HepG2 (cell line): ENCODE measurements at regions not wholly inside any gene's neighbourhood (a gene's known extent, or its start where the extent isn't known, plus 50 kb on each side); places are given as distances from the start of the nearest gene placed in this dataset.

Source experiments
- ATAC-seq: fragments of 200-7000 bp; cut with Tn5 transposase; 3 replicates; pipeline ENCODE4 v1.9.1; 2020; ENCODE audit warnings: mild to moderate bottlenecking, moderate library complexity
- BruUV-seq: library from RNA; stranded (reverse); fragments of 400-500 nt; replicated peaks from 2 replicates; lab custom pipeline; 2021; lab: Mats Ljungman, UMichigan
- CTCF ChIA-PET: fragments of 300-600 bp; formaldehyde crosslinking; extraction: SDS; loops from one replicate; lab custom pipeline; 2021; ENCODE audit warnings: low total read pairs, inconsistent platforms, low intra/inter-chr PET ratio; lab: Yijun Ruan, JAX
- POLR2A ChIA-PET: fragments of 350-600 bp; sonication (Branson Sonifier 250); formaldehyde crosslinking; loops from one replicate; lab custom pipeline; 2020; ENCODE audit warnings: antibody characterized with exemption, inconsistent platforms; lab: Yijun Ruan, JAX
- DNase-seq: peaks from one replicate; pipeline ENCODE4 v3.0.0-alpha.2; 2015; ENCODE audit warnings: low spot score
- FAIRE-seq: peaks from 3 replicates; lab custom pipeline; 2011; peaks lifted over from hg19 to GRCh38; lab: Jason Lieb, UNC
- H2AFZ ChIP-seq: one replicate; pipeline ENCODE4 v1.6.1; 2011; ENCODE audit warnings: low read length, inconsistent platforms
- H3K27ac ChIP-seq: fragments of 300-600 bp; 3 replicates; pipeline ENCODE4 v1.8.0; 2011; ENCODE audit warnings: mixed run types, mild to moderate bottlenecking, mixed read lengths, low read length, inconsistent platforms; ENCODE audit not compliant: insufficient read depth; ENCODE audit errors: extremely low read length
- H3K27me3 ChIP-seq, 2 experiments: fragments of 200-600 bp in 1 of 2; 2 replicates in 1 of 2; 3 replicates in 1 of 2; pipeline versions ENCODE4 v1.6.0 to v1.8.0; 2011; ENCODE audit warnings: low read length in 2 of 2, mild to moderate bottlenecking in 2 of 2, moderate library complexity in 2 of 2, inconsistent platforms in 1 of 2; ENCODE audit not compliant: insufficient read depth in 2 of 2, control insufficient read depth in 1 of 2
- H3K36me3 ChIP-seq, 2 experiments: fragments of 200-600 bp in 1 of 2; replicated peaks in 1 of 2; 2 replicates in 1 of 2; 3 replicates in 1 of 2; pipeline versions ENCODE4 v1.5.1 to v1.8.0; 2011; ENCODE audit warnings: low read length in 2 of 2, inconsistent platforms in 1 of 2; ENCODE audit not compliant: insufficient read depth in 2 of 2, control insufficient read depth in 1 of 2
- H3K4me1 ChIP-seq: 2 replicates; pipeline ENCODE4 v1.5.1; 2012; ENCODE audit warnings: low read length, inconsistent platforms; ENCODE audit not compliant: insufficient read depth
- H3K4me2 ChIP-seq: 2 replicates; pipeline ENCODE4 v1.6.0; 2011; ENCODE audit warnings: low read depth, low read length, inconsistent platforms
- H3K4me3 ChIP-seq, 3 experiments: fragments of 200-600 bp in 1 of 3; sonication (generic), shearing (Covaris generic) in 1 of 3; replicated peaks in 1 of 3; 2 replicates each; pipeline ENCODE4 v1.5.1; 2011 to 2016; ENCODE audit warnings: low read length in 3 of 3, inconsistent platforms in 2 of 3, low read depth in 2 of 3, mild to moderate bottlenecking in 2 of 3, control low read depth in 1 of 3, mixed read lengths in 1 of 3; ENCODE audit not compliant: insufficient read depth in 1 of 3
- H3K79me2 ChIP-seq: one replicate; pipeline ENCODE4 v1.6.1; 2011; ENCODE audit warnings: low read length, inconsistent platforms; ENCODE audit not compliant: insufficient read depth
- H3K9ac ChIP-seq: 2 replicates; pipeline ENCODE4 v1.6.0; 2011; ENCODE audit warnings: mild to moderate bottlenecking, low read depth, low read length, inconsistent platforms; ENCODE audit not compliant: insufficient read depth
- H3K9me3 ChIP-seq: 2 replicates; pipeline ENCODE4 v1.5.1; 2012; ENCODE audit warnings: mild to moderate bottlenecking, low read length
- H4K20me1 ChIP-seq: 2 replicates; pipeline ENCODE4 v1.6.0; 2011; ENCODE audit warnings: inconsistent platforms, mild to moderate bottlenecking, low read length, moderate library complexity; ENCODE audit not compliant: insufficient read depth
- CEBPB ChIP-seq: IDR thresholded peaks from 2 replicates; pipeline ENCODE4 v1.6.1; 2011; ENCODE audit warnings: low read depth, low read length, improper control_type of control experiment, borderline replicate concordance
- CHD4 ChIP-seq: fragments of 200-600 bp; sonication (generic); IDR thresholded peaks from 2 replicates; pipeline ENCODE4 v1.7.0; 2017; ENCODE audit warnings: mild to moderate bottlenecking, low read length, borderline replicate concordance
- DNMT1 ChIP-seq: sonication (generic); formaldehyde crosslinking; IDR thresholded peaks from 2 replicates; pipeline ENCODE4 v1.5.1; 2020; ENCODE audit warnings: mild to moderate bottlenecking, missing genetic modification reagents
- GABPB1 ChIP-seq: IDR thresholded peaks from 2 replicates; pipeline ENCODE4 v1.6.1; 2016; ENCODE audit warnings: mild to moderate bottlenecking, missing genetic modification reagents, moderate library complexity, missing compliant biosample characterization
- ISX ChIP-seq: sonication (generic); formaldehyde crosslinking; conservative IDR thresholded peaks from 2 replicates; pipeline ENCODE4 v1.5.0; 2020; ENCODE audit warnings: missing genetic modification reagents
- NONO ChIP-seq, 2 experiments: fragments of 450-650 bp in 1 of 2; sonication (generic) in 1 of 2; formaldehyde crosslinking in 1 of 2; IDR thresholded peaks in 1 of 2; conservative IDR thresholded peaks in 1 of 2; 2 replicates each; pipeline versions ENCODE4 v1.6.1 to v1.8.0; 2017 to 2022; ENCODE audit warnings: mild to moderate bottlenecking in 1 of 2, missing genetic modification reagents in 1 of 2, moderate library complexity in 1 of 2
- ZFX ChIP-seq: sonication (generic); formaldehyde crosslinking; IDR thresholded peaks from 2 replicates; pipeline ENCODE4 v1.4.0; 2020; ENCODE audit warnings: mild to moderate bottlenecking, low read depth, missing genetic modification reagents, moderate library complexity
- ZNF10 ChIP-seq: sonication (generic); formaldehyde crosslinking; IDR thresholded peaks from 2 replicates; pipeline ENCODE4 v1.4.0; 2020; ENCODE audit warnings: mild to moderate bottlenecking, low read depth, missing genetic modification reagents, borderline replicate concordance
- ZNF263 ChIP-seq: sonication (generic); formaldehyde crosslinking; IDR thresholded peaks from 2 replicates; pipeline ENCODE4 v1.4.0; 2020; ENCODE audit warnings: missing genetic modification reagents
- ZNF317 ChIP-seq: sonication (generic); formaldehyde crosslinking; IDR thresholded peaks from 2 replicates; pipeline ENCODE4 v1.5.0; 2020; ENCODE audit warnings: mild to moderate bottlenecking, missing genetic modification reagents
- ZNF557 ChIP-seq: sonication (generic); formaldehyde crosslinking; IDR thresholded peaks from 2 replicates; pipeline ENCODE4 v1.4.0; 2020; ENCODE audit warnings: missing genetic modification reagents
- ZNF577 ChIP-seq: sonication (generic); formaldehyde crosslinking; IDR thresholded peaks from 2 replicates; pipeline ENCODE4 v1.4.0; 2020; ENCODE audit warnings: mild to moderate bottlenecking, low read depth, missing genetic modification reagents, borderline replicate concordance
- in situ Hi-C: cut with HindIII; loops from 2 replicates; pipeline ENCODE4 v1.10.0; 2017; ENCODE audit warnings: low pct_unique_long_range_greater_than_20kb; ENCODE audit not compliant: extremely low pct_ligation_motif_present
- intact Hi-C: fragments of 100-400 bp; cut with micrococcal nuclease; formaldehyde crosslinking; loops from one replicate; pipeline ENCODE4 v1.10.0; 2022; ENCODE audit not compliant: unreplicated experiment
- TF ChIP-seq, protein P1 (sequence below): sonication (generic); formaldehyde crosslinking; IDR thresholded peaks from 2 replicates; pipeline ENCODE4 v1.4.0; 2020; ENCODE audit warnings: mild to moderate bottlenecking, missing genetic modification reagents
- TF ChIP-seq, protein P2 (sequence below): sonication (generic); formaldehyde crosslinking; conservative IDR thresholded peaks from 2 replicates; pipeline ENCODE4 v1.4.0; 2020; ENCODE audit warnings: missing genetic modification reagents
- TF ChIP-seq, protein P3 (sequence below): sonication (generic); formaldehyde crosslinking; IDR thresholded peaks from 2 replicates; pipeline ENCODE4 v1.4.0; 2020; ENCODE audit warnings: missing genetic modification reagents

DNA sequence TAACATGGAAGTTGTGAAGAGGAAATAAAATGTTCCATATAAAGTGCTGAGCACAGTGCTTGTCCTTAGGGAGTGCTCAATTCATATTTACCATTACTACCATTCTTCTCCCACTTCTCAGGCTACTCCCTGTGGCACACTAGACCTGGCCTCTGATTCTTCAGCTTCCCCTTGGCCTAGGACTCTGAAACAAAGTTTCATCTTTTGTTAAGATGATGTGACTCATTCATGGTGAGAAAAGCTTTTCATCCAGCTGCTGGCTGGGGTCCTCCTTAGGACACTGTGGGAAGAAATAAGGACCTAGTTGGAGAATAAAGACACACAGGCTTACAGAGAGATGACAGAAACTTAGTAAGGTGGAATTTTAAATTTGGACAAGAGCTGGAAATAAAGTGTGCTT, 314.8 kb downstream of the CDC5L start:
- Histone ChIP-seq H4K20me1 (no peaks in the 10 kb centered on the region), H3K4me3 (no peak overlapping the region), H3K79me2 (no peaks in the 10 kb centered on the region), H3K4me2 (no peak overlapping the region), H3K9me3 (no peaks in the 10 kb centered on the region), H3K36me3 (no peaks in the 10 kb centered on the region), H3K4me1 (peaks cover 19% of the 10 kb centered on the region), H2AFZ (no peak overlapping the region), H3K27ac (no peak overlapping the region), H3K27me3 (peaks cover 0 to 9% of the 10 kb centered on the region in 2 experiments; a peak in 1 of 5 replicates), H3K9ac (no peak overlapping the region)
- no peak for DNase-seq
- TF ChIP-seq ISX (CRISPR knock-in tag) (no peak), CEBPB (no peak), ZFX (no peak), GABPB1 (CRISPR knock-in tag) (no peak), CHD4 (no peak), NONO (IDR thresholded peaks at IDR 0.05) (no peak), NONO (CRISPR knock-in tag; conservative IDR thresholded peaks at IDR 0.05) (no peak), DNMT1 (CRISPR knock-in tag) (no peak), ZNF263 (CRISPR knock-in tag) (no peak), ZNF557 (CRISPR knock-in tag) (no peak), ZNF577 (CRISPR knock-in tag) (no peak), ZNF317 (CRISPR knock-in tag) (no peak), ZNF10 (CRISPR knock-in tag) (no peak)
- TF ChIP-seq, protein P1, sequence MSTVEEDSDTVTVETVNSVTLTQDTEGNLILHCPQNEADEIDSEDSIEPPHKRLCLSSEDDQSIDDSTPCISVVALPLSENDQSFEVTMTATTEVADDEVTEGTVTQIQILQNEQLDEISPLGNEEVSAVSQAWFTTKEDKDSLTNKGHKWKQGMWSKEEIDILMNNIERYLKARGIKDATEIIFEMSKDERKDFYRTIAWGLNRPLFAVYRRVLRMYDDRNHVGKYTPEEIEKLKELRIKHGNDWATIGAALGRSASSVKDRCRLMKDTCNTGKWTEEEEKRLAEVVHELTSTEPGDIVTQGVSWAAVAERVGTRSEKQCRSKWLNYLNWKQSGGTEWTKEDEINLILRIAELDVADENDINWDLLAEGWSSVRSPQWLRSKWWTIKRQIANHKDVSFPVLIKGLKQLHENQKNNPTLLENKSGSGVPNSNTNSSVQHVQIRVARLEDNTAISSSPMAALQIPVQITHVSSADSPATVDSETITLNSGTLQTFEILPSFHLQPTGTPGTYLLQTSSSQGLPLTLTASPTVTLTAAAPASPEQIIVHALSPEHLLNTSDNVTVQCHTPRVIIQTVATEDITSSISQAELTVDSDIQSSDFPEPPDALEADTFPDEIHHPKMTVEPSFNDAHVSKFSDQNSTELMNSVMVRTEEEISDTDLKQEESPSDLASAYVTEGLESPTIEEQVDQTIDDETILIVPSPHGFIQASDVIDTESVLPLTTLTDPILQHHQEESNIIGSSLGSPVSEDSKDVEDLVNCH (CRISPR knock-in tag) = no peak
- TF ChIP-seq, protein P2, sequence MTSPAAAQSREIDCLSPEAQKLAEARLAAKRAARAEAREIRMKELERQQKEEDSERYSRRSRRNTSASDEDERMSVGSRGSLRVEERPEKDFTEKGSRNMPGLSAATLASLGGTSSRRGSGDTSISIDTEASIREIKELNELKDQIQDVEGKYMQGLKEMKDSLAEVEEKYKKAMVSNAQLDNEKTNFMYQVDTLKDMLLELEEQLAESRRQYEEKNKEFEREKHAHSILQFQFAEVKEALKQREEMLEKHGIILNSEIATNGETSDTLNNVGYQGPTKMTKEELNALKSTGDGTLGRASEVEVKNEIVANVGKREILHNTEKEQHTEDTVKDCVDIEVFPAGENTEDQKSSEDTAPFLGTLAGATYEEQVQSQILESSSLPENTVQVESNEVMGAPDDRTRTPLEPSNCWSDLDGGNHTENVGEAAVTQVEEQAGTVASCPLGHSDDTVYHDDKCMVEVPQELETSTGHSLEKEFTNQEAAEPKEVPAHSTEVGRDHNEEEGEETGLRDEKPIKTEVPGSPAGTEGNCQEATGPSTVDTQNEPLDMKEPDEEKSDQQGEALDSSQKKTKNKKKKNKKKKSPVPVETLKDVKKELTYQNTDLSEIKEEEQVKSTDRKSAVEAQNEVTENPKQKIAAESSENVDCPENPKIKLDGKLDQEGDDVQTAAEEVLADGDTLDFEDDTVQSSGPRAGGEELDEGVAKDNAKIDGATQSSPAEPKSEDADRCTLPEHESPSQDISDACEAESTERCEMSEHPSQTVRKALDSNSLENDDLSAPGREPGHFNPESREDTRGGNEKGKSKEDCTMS (CRISPR knock-in tag) = no peak
- TF ChIP-seq, protein P3, sequence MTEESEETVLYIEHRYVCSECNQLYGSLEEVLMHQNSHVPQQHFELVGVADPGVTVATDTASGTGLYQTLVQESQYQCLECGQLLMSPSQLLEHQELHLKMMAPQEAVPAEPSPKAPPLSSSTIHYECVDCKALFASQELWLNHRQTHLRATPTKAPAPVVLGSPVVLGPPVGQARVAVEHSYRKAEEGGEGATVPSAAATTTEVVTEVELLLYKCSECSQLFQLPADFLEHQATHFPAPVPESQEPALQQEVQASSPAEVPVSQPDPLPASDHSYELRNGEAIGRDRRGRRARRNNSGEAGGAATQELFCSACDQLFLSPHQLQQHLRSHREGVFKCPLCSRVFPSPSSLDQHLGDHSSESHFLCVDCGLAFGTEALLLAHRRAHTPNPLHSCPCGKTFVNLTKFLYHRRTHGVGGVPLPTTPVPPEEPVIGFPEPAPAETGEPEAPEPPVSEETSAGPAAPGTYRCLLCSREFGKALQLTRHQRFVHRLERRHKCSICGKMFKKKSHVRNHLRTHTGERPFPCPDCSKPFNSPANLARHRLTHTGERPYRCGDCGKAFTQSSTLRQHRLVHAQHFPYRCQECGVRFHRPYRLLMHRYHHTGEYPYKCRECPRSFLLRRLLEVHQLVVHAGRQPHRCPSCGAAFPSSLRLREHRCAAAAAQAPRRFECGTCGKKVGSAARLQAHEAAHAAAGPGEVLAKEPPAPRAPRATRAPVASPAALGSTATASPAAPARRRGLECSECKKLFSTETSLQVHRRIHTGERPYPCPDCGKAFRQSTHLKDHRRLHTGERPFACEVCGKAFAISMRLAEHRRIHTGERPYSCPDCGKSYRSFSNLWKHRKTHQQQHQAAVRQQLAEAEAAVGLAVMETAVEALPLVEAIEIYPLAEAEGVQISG = no peak
- no peak for ATAC-seq
- in situ Hi-C loops = no loop called here
- POLR2A ChIA-PET = no interaction called here
- CTCF ChIA-PET = no interaction called here
- no peak for FAIRE-seq
- no TSS peak for BruUV-seq
- intact Hi-C loops = no loop called here
